ENCODE measurements at regions not wholly inside any gene's neighbourhood (a gene's known extent, or its start where the extent isn't known, plus 50 kb on each side); places are given as distances from the start of the nearest gene placed in this dataset.
"Not testable (repeated sequence)": the region's sequence is repeated elsewhere in the genome, so short reads cannot be mapped to it uniquely, and the experiment has no call there.

- not testable (repeated sequence) for DNase-seq (ENCODE audit: low spot score); H3K27ac ChIP-seq (ENCODE audit: low read depth); H3K4me3 Mint-ChIP-seq; H3K27ac Mint-ChIP-seq; H3K36me3 ChIP-seq (ENCODE audit: insufficient read depth); H3K4me3 ChIP-seq; H3K79me2 ChIP-seq (replicated peaks; ENCODE audit: insufficient read depth); H3K4me2 ChIP-seq; H3K27me3 Mint-ChIP-seq (ENCODE audit: insufficient read depth, low read depth, poor library complexity); ATAC-seq; H3K4me1 ChIP-seq (ENCODE audit: insufficient read depth); H3K27me3 ChIP-seq (ENCODE audit: insufficient read depth); H3K9me3 Mint-ChIP-seq; H3K36me3 Mint-ChIP-seq (ENCODE audit: low read depth); H4K20me1 ChIP-seq (replicated peaks; ENCODE audit: insufficient read depth); H2AFZ ChIP-seq; H3K4me1 Mint-ChIP-seq; H3F3A ChIP-seq (replicated peaks; ENCODE audit: low read depth); H3K9me2 ChIP-seq (ENCODE audit: insufficient read depth)
These were observed 99.8 kb upstream of the ALDH3B2 start for GRCh38 chr11:67774175-67774574.

- not testable (repeated sequence) for H3K9me3 Mint-ChIP-seq; H2AFZ ChIP-seq; H3K4me3 Mint-ChIP-seq; H3K4me2 ChIP-seq; H3K4me1 ChIP-seq (ENCODE audit: insufficient read depth); H3K4me1 Mint-ChIP-seq; DNase-seq (ENCODE audit: low spot score); H3K79me2 ChIP-seq (replicated peaks; ENCODE audit: insufficient read depth); H4K20me1 ChIP-seq (replicated peaks; ENCODE audit: insufficient read depth); H3K27me3 Mint-ChIP-seq (ENCODE audit: insufficient read depth, low read depth, poor library complexity); H3K27me3 ChIP-seq (ENCODE audit: insufficient read depth); H3K27ac ChIP-seq (ENCODE audit: low read depth); ATAC-seq; H3K36me3 ChIP-seq (ENCODE audit: insufficient read depth); H3K9me2 ChIP-seq (ENCODE audit: insufficient read depth); H3K4me3 ChIP-seq; H3F3A ChIP-seq (replicated peaks; ENCODE audit: low read depth); H3K27ac Mint-ChIP-seq; H3K36me3 Mint-ChIP-seq (ENCODE audit: low read depth)
These were observed 93.7 kb upstream of the ALDH3B2 start for GRCh38 chr11:67768001-67768730.

GRCh38 chr11:67761211-67761610 is 86.8 kb upstream of the ALDH3B2 start:
- Mint-ChIP-seq H3K4me1 (peaks cover 25% of the 10 kb centered on the region), H3K27me3 (ENCODE audit: insufficient read depth, low read depth, poor library complexity) (peaks cover 12% of the 10 kb centered on the region)
- not testable (repeated sequence) for H4K20me1 ChIP-seq (replicated peaks; ENCODE audit: insufficient read depth); H3K79me2 ChIP-seq (replicated peaks; ENCODE audit: insufficient read depth); H3K27ac Mint-ChIP-seq; H3K9me3 Mint-ChIP-seq; H3K4me2 ChIP-seq; H3K4me3 Mint-ChIP-seq; H3K4me3 ChIP-seq; DNase-seq (ENCODE audit: low spot score); H3K36me3 ChIP-seq (ENCODE audit: insufficient read depth); ATAC-seq; H2AFZ ChIP-seq; H3K27ac ChIP-seq (ENCODE audit: low read depth); H3K9me2 ChIP-seq (ENCODE audit: insufficient read depth); H3F3A ChIP-seq (replicated peaks; ENCODE audit: low read depth); H3K4me1 ChIP-seq (ENCODE audit: insufficient read depth); H3K36me3 Mint-ChIP-seq (ENCODE audit: low read depth); H3K27me3 ChIP-seq (ENCODE audit: insufficient read depth)

GRCh38 chr11:67759321-67759720 is 84.9 kb upstream of the ALDH3B2 start:
- H3K36me3 Mint-ChIP-seq (ENCODE audit: low read depth); H3K4me3 ChIP-seq; H3K4me1 ChIP-seq (ENCODE audit: insufficient read depth); H3K79me2 ChIP-seq (replicated peaks; ENCODE audit: insufficient read depth); DNase-seq (ENCODE audit: low spot score); ATAC-seq; H3K27ac ChIP-seq (ENCODE audit: low read depth); H3K4me2 ChIP-seq; H3F3A ChIP-seq (replicated peaks; ENCODE audit: low read depth); H4K20me1 ChIP-seq (replicated peaks; ENCODE audit: insufficient read depth); H3K27me3 ChIP-seq (ENCODE audit: insufficient read depth); H3K4me3 Mint-ChIP-seq; H3K27ac Mint-ChIP-seq; H3K9me3 Mint-ChIP-seq; H3K9me2 ChIP-seq (ENCODE audit: insufficient read depth); H2AFZ ChIP-seq; H3K36me3 ChIP-seq (ENCODE audit: insufficient read depth): not testable (repeated sequence)
- H3K4me1 Mint-ChIP-seq: peaks cover 25% of the 10 kb centered on the region
- H3K27me3 Mint-ChIP-seq (ENCODE audit: insufficient read depth, low read depth, poor library complexity): peaks cover 12% of the 10 kb centered on the region

GRCh38 chr11:67758467-67758866 is 84.0 kb upstream of the ALDH3B2 start:
- not testable (repeated sequence) for H3K9me3 Mint-ChIP-seq; H3K36me3 Mint-ChIP-seq (ENCODE audit: low read depth); ATAC-seq; H3K36me3 ChIP-seq (ENCODE audit: insufficient read depth); H3K27ac ChIP-seq (ENCODE audit: low read depth); H3K9me2 ChIP-seq (ENCODE audit: insufficient read depth); H3K4me2 ChIP-seq; H3F3A ChIP-seq (replicated peaks; ENCODE audit: low read depth); H4K20me1 ChIP-seq (replicated peaks; ENCODE audit: insufficient read depth); H3K4me3 ChIP-seq; H3K4me1 ChIP-seq (ENCODE audit: insufficient read depth); H3K27ac Mint-ChIP-seq; DNase-seq (ENCODE audit: low spot score); H3K79me2 ChIP-seq (replicated peaks; ENCODE audit: insufficient read depth); H3K27me3 ChIP-seq (ENCODE audit: insufficient read depth); H3K4me3 Mint-ChIP-seq; H2AFZ ChIP-seq
- H3K4me1 Mint-ChIP-seq: peaks cover 25% of the 10 kb centered on the region
- H3K27me3 Mint-ChIP-seq (ENCODE audit: insufficient read depth, low read depth, poor library complexity): peaks cover 12% of the 10 kb centered on the region

GRCh38 chr11:67758009-67758408 is 83.6 kb upstream of the ALDH3B2 start:
- H3K36me3 Mint-ChIP-seq (ENCODE audit: low read depth); H3K27ac ChIP-seq (ENCODE audit: low read depth); H3K4me1 ChIP-seq (ENCODE audit: insufficient read depth); DNase-seq (ENCODE audit: low spot score); H3K4me3 Mint-ChIP-seq; H3F3A ChIP-seq (replicated peaks; ENCODE audit: low read depth); ATAC-seq; H3K27me3 ChIP-seq (ENCODE audit: insufficient read depth); H3K36me3 ChIP-seq (ENCODE audit: insufficient read depth); H3K4me2 ChIP-seq; H3K27ac Mint-ChIP-seq; H3K9me2 ChIP-seq (ENCODE audit: insufficient read depth); H3K9me3 Mint-ChIP-seq; H3K79me2 ChIP-seq (replicated peaks; ENCODE audit: insufficient read depth); H2AFZ ChIP-seq; H3K4me3 ChIP-seq; H4K20me1 ChIP-seq (replicated peaks; ENCODE audit: insufficient read depth): not testable (repeated sequence)
- H3K4me1 Mint-ChIP-seq: peaks cover 27% of the 10 kb centered on the region
- H3K27me3 Mint-ChIP-seq (ENCODE audit: insufficient read depth, low read depth, poor library complexity): peaks cover 12% of the 10 kb centered on the region

- not testable (repeated sequence) for ATAC-seq; H3K4me1 ChIP-seq (ENCODE audit: insufficient read depth); H3K9me3 Mint-ChIP-seq; H3K4me3 Mint-ChIP-seq; H3K79me2 ChIP-seq (replicated peaks; ENCODE audit: insufficient read depth); H3K27me3 Mint-ChIP-seq (ENCODE audit: insufficient read depth, low read depth, poor library complexity); H3K27ac Mint-ChIP-seq; H3K36me3 ChIP-seq (ENCODE audit: insufficient read depth); H3K27me3 ChIP-seq (ENCODE audit: insufficient read depth); H3K4me2 ChIP-seq; H3F3A ChIP-seq (replicated peaks; ENCODE audit: low read depth); H3K27ac ChIP-seq (ENCODE audit: low read depth); H3K4me3 ChIP-seq; DNase-seq (ENCODE audit: low spot score); H3K36me3 Mint-ChIP-seq (ENCODE audit: low read depth); H4K20me1 ChIP-seq (replicated peaks; ENCODE audit: insufficient read depth); H2AFZ ChIP-seq; H3K9me2 ChIP-seq (ENCODE audit: insufficient read depth)
- H3K4me1 Mint-ChIP-seq: peaks cover 20% of the 10 kb centered on the region
These were observed 79.4 kb upstream of the ALDH3B2 start for GRCh38 chr11:67753820-67754219.

Data from GM23338 (cell line).